Karpas-422 (cell line): ENCODE measurements at regions not wholly inside any gene's neighbourhood (a gene's known extent, or its start where the extent isn't known, plus 50 kb on each side); places are given as distances from the start of the nearest gene placed in this dataset.

Experiments used
- DNase-seq: peaks from one replicate; pipeline ENCODE4 v3.0.0-alpha.2; 2015
- H2AFZ ChIP-seq: fragments of 200-600 bp; sonication (generic); 2 replicates; pipeline ENCODE4 v1.6.1; 2014; ENCODE audit warnings: antibody characterized with exemption, low read length, mixed read lengths
- H3K27ac ChIP-seq: fragments of 200-600 bp; sonication (generic); 2 replicates; pipeline ENCODE4 v1.5.1; 2014; ENCODE audit warnings: mild to moderate bottlenecking, low read length, moderate library complexity
- H3K27me3 ChIP-seq: fragments of 200-600 bp; sonication (generic); 2 replicates; pipeline ENCODE4 v1.6.1; 2014; ENCODE audit warnings: low read length, mixed read lengths
- H3K36me3 ChIP-seq: fragments of 200-600 bp; sonication (generic); 2 replicates; pipeline ENCODE4 v1.6.1; 2014; ENCODE audit warnings: low read length, mixed read lengths; ENCODE audit not compliant: insufficient read depth
- H3K4me1 ChIP-seq: fragments of 200-600 bp; sonication (generic); 2 replicates; pipeline ENCODE4 v1.6.1; 2014; ENCODE audit warnings: mild to moderate bottlenecking, low read length, mixed read lengths
- H3K4me2 ChIP-seq: fragments of 200-600 bp; sonication (generic); 2 replicates; pipeline ENCODE4 v1.6.1; 2014; ENCODE audit warnings: low read length, low read depth, mild to moderate bottlenecking; ENCODE audit not compliant: poor library complexity, severe bottlenecking
- H3K4me3 ChIP-seq: fragments of 200-600 bp; sonication (generic); 2 replicates; pipeline ENCODE4 v1.5.1; 2014; ENCODE audit warnings: mild to moderate bottlenecking, antibody characterized with exemption, low read length, mixed read lengths
- H3K79me2 ChIP-seq: fragments of 200-600 bp; sonication (generic); 2 replicates; pipeline ENCODE4 v1.6.1; 2014; ENCODE audit warnings: mild to moderate bottlenecking, low read length, mixed read lengths
- H3K9ac ChIP-seq: fragments of 200-600 bp; sonication (generic); 2 replicates; pipeline ENCODE4 v1.6.0; 2014; ENCODE audit warnings: low read length
- H3K9me2 ChIP-seq: fragments of 200-600 bp; sonication (generic), shearing (Covaris generic); replicated peaks from 2 replicates; pipeline ENCODE4 v1.6.0; 2014; ENCODE audit warnings: mild to moderate bottlenecking, low read length, moderate library complexity; ENCODE audit not compliant: insufficient read depth
- H3K9me3 ChIP-seq: fragments of 300-700, 200-600 bp; sonication (generic); 2 replicates; pipeline ENCODE4 v1.6.1; 2014; ENCODE audit warnings: low read length, mixed read lengths
- H4K20me1 ChIP-seq: fragments of 200-600 bp; sonication (generic); 2 replicates; pipeline ENCODE4 v1.6.1; 2014; ENCODE audit warnings: mild to moderate bottlenecking, antibody characterized with exemption, low read length, low read depth; ENCODE audit not compliant: insufficient read depth

- no peak for DNase-seq
- Histone ChIP-seq H3K36me3 (no peaks in the 10 kb centered on the region), H3K9ac (no peak overlapping the region), H3K4me1 (no peaks in the 10 kb centered on the region), H3K9me3 (peaks cover 21% of the 10 kb centered on the region), H4K20me1 (no peaks in the 10 kb centered on the region), H2AFZ (no peak overlapping the region), H3K9me2 (no peaks in the 10 kb centered on the region), H3K27ac (no peak overlapping the region), H3K79me2 (no peaks in the 10 kb centered on the region), H3K4me2 (no peak overlapping the region), H3K27me3 (no peaks in the 10 kb centered on the region), H3K4me3 (no peak overlapping the region)
These were observed 630.2 kb downstream of the ZNF385D start for GRCh38 chr3:21120826-21121225.

- no peaks in the 10 kb centered on the region for H3K79me2 ChIP-seq
- H2AFZ ChIP-seq: no peak overlapping the region
These were observed 633.6 kb downstream of the ZNF385D start for GRCh38 chr3:21117370-21117769.

GRCh38 chr3:21109056-21109455, 642.0 kb downstream of the ZNF385D start:
- Histone ChIP-seq H4K20me1 (no peaks in the 10 kb centered on the region), H3K4me3 (no peak overlapping the region), H3K36me3 (no peaks in the 10 kb centered on the region), H3K27ac (no peak overlapping the region), H3K27me3 (no peaks in the 10 kb centered on the region), H3K4me2 (no peak overlapping the region), H3K9ac (no peak overlapping the region), H3K4me1 (no peaks in the 10 kb centered on the region), H2AFZ (no peak overlapping the region), H3K9me3 (peaks cover 27% of the 10 kb centered on the region; the same call in 1 of the 2 replicates), H3K79me2 (no peaks in the 10 kb centered on the region), H3K9me2 (no peaks in the 10 kb centered on the region)
- DNase-seq: no peak

More at GRCh38 chr3:21117370-21117769, 633.6 kb downstream of the ZNF385D start:
- no peaks in the 10 kb centered on the region for H4K20me1 ChIP-seq
- H3K4me2 ChIP-seq: no peak overlapping the region
- peaks cover 25% of the 10 kb centered on the region for H3K9me3 ChIP-seq
- no peaks in the 10 kb centered on the region for H3K27me3 ChIP-seq
- H3K27ac ChIP-seq: no peak overlapping the region
- H3K36me3 ChIP-seq: no peaks in the 10 kb centered on the region
- H3K9me2 ChIP-seq: no peaks in the 10 kb centered on the region
- DNase-seq: no peak
- no peak overlapping the region for H3K4me3 ChIP-seq
- H3K4me1 ChIP-seq: no peaks in the 10 kb centered on the region
- no peak overlapping the region for H3K9ac ChIP-seq

- Histone ChIP-seq H3K79me2 (no peaks in the 10 kb centered on the region), H3K4me2 (no peak overlapping the region), H3K4me3 (no peak overlapping the region), H2AFZ (no peak overlapping the region), H3K9me3 (peaks cover 13% of the 10 kb centered on the region), H4K20me1 (no peaks in the 10 kb centered on the region), H3K4me1 (no peaks in the 10 kb centered on the region), H3K27me3 (no peaks in the 10 kb centered on the region), H3K27ac (no peak overlapping the region), H3K9me2 (no peaks in the 10 kb centered on the region), H3K36me3 (no peaks in the 10 kb centered on the region), H3K9ac (no peak overlapping the region)
- no peak for DNase-seq
These were observed 645.2 kb downstream of the ZNF385D start for GRCh38 chr3:21105784-21106183.

- H3K4me2 ChIP-seq: no peak overlapping the region
- no peaks in the 10 kb centered on the region for H3K36me3 ChIP-seq
- no peaks in the 10 kb centered on the region for H3K4me1 ChIP-seq
- no peak overlapping the region for H3K27ac ChIP-seq
- peaks cover 20% of the 10 kb centered on the region for H3K9me3 ChIP-seq
- no peaks in the 10 kb centered on the region for H3K79me2 ChIP-seq
- H2AFZ ChIP-seq: no peak overlapping the region
- H4K20me1 ChIP-seq: no peaks in the 10 kb centered on the region
- no peaks in the 10 kb centered on the region for H3K9me2 ChIP-seq
- no peak overlapping the region for H3K9ac ChIP-seq
- no peaks in the 10 kb centered on the region for H3K27me3 ChIP-seq
- DNase-seq: no peak
- no peak overlapping the region for H3K4me3 ChIP-seq
These were observed 650.2 kb downstream of the ZNF385D start for GRCh38 chr3:21100656-21101359.

GRCh38 chr3:21094686-21095085, 656.3 kb downstream of the ZNF385D start:
- H3K4me3 ChIP-seq: no peak overlapping the region
- no peak for DNase-seq
- no peaks in the 10 kb centered on the region for H3K27me3 ChIP-seq

GRCh38 chr3:21073561-21073960, 677.4 kb downstream of the ZNF385D start:
- H3K27me3 ChIP-seq: no peaks in the 10 kb centered on the region
- H2AFZ ChIP-seq: no peak overlapping the region
- H3K4me1 ChIP-seq: no peaks in the 10 kb centered on the region
- no peaks in the 10 kb centered on the region for H3K36me3 ChIP-seq
- H3K9me2 ChIP-seq: no peaks in the 10 kb centered on the region
- no peak overlapping the region for H3K4me2 ChIP-seq
- H3K9ac ChIP-seq: no peak overlapping the region
- H3K9me3 ChIP-seq: peaks cover 17% of the 10 kb centered on the region
- no peak overlapping the region for H3K4me3 ChIP-seq
- H4K20me1 ChIP-seq: no peaks in the 10 kb centered on the region
- DNase-seq: no peak
- no peaks in the 10 kb centered on the region for H3K79me2 ChIP-seq
- H3K27ac ChIP-seq: no peak overlapping the region

More at GRCh38 chr3:21094686-21095085, 656.3 kb downstream of the ZNF385D start:
- Histone ChIP-seq H3K4me2 (no peak overlapping the region), H3K4me1 (no peaks in the 10 kb centered on the region), H4K20me1 (no peaks in the 10 kb centered on the region), H3K9me3 (peaks cover 22% of the 10 kb centered on the region), H3K9me2 (no peaks in the 10 kb centered on the region), H2AFZ (no peak overlapping the region), H3K79me2 (no peaks in the 10 kb centered on the region), H3K27ac (no peak overlapping the region), H3K36me3 (no peaks in the 10 kb centered on the region), H3K9ac (no peak overlapping the region)

GRCh38 chr3:21067031-21067813, 683.8 kb downstream of the ZNF385D start:
- H3K79me2 ChIP-seq: no peaks in the 10 kb centered on the region
- no peaks in the 10 kb centered on the region for H3K36me3 ChIP-seq
- no peak overlapping the region for H3K27ac ChIP-seq
- H3K27me3 ChIP-seq: no peaks in the 10 kb centered on the region
- no peak overlapping the region for H3K9ac ChIP-seq
- no peak overlapping the region for H2AFZ ChIP-seq
- DNase-seq: no peak
- peaks cover 14% of the 10 kb centered on the region for H3K9me3 ChIP-seq
- no peak overlapping the region for H3K4me3 ChIP-seq
- no peaks in the 10 kb centered on the region for H3K4me1 ChIP-seq
- H4K20me1 ChIP-seq: no peaks in the 10 kb centered on the region
- H3K4me2 ChIP-seq: no peak overlapping the region
- no peaks in the 10 kb centered on the region for H3K9me2 ChIP-seq
